HG02884 (cell line): ENCODE measurements at regions not wholly inside any gene's neighbourhood (a gene's known extent, or its start where the extent isn't known, plus 50 kb on each side); places are given as distances from the start of the nearest gene placed in this dataset.
"Not testable (repeated sequence)": the region's sequence is repeated elsewhere in the genome, so short reads cannot be mapped to it uniquely, and the experiment has no call there.

Experiments used
- ATAC-seq: cut with Tn5 transposase; IDR thresholded peaks from one replicate; pipeline ENCODE4 v1.9.1; 2021; ENCODE audit warnings: mild to moderate bottlenecking, moderate library complexity; ENCODE audit not compliant: unreplicated experiment

DNA sequence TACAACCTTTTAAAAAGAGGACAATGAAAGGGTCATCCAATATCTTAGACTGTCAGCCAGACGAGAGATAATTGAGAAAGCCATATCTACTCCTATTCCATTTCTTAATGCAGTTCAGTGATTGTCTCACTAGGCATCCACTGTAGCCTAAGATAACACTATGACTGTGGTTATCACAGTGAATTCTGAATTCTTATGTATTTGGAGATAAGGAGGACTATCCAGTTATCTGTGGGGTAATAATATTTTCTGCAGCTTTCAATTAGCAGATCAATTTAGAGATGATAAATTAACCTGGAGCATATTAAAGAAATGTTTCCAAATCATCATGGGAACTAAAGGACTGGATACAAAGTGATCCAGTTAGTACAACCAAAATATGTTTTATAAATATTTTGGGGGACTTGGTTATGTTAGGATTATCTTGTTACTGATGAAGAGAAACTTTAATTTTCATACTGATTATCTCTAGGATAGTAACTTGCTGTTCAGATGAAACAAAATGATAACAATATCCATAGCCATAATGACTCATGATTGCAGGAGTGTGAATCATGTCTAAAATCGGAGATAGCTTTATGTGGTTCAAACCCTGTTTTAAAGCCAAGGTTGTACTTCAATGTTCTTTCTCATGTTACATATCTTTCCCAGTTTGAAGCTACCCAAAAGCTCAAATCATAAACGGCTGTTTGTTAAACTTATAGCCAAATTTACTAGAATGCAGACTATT is 1152.0 kb downstream of the HACE1 start:
- no peak for ATAC-seq

DNA sequence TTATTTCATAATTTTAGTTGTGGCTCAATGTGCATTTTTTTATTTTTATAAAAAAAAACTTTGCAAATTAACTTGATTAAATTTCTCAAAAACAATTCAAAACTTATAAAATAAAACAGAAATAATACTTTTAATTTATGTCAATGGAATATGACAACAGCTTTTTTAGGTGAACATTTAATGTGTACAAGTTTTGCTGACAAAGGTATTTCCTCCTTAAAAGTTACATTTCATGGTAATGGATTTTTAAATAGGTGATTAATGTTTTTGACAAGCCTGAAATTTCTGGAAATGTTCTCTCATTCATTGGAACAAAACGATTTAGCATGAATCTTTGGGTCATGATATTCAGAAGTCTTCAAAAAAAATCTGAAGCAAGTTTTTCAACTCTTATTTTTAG is 1160.0 kb downstream of the HACE1 start:
- ATAC-seq: no peak

DNA sequence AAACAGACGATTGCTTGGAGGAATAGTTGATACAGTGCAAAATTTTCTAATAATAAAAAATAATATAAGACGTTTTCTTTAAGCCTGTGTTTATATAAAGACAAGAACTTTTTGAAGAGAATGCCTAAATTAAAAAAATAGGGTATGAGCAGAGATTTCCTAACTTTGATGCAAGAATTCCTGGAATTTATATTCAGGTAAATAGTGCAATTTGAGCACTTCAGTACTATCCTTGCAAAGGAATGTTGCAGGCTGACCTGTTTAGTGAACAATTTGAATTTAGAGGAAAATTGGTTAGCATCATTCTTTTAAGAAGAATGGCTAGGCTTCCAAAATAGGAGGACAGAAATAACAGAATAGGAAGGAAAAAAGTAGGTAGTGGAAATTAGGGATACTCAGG is 1172.3 kb downstream of the HACE1 start:
- no peak for ATAC-seq

DNA sequence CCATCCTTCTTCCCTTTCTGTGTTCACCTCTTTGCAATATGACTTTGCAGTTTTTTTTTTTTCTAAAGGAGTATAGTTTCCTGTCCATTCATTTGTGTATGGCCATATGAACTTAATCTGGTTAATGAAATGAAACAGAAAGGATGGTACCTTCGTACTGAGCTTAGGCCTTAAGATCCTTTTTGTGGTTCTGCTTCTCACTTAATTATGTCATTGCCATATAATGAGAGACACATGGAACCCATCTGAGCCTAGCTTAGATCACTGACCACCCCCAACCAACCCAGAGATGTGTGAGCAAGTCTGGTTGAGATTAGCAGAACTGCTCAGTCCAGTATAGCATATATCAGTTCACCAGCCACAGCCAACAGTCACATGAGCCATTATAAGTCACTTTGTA is 1179.6 kb downstream of the HACE1 start:
- ATAC-seq: no peak

DNA sequence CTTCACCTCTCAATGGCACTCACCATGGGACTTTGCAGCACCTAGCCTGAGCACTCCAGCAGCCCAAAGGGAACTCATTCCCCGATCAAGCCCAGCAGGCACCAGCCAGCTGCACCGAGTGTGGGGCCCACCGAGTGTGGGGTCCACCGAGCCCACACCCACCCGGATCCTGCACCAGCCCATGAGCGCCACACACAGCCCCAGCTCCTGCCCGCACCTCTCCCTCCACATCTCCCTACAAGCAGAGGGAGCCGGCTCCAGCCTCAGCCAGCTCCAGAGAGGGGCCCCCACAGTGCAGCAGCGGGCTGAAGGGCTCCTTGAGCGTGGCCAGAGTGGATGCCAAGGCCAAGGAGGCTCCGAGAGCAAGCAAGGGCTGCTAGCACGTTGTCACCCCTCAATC is 1182.4 kb downstream of the HACE1 start:
- no peak for ATAC-seq

DNA sequence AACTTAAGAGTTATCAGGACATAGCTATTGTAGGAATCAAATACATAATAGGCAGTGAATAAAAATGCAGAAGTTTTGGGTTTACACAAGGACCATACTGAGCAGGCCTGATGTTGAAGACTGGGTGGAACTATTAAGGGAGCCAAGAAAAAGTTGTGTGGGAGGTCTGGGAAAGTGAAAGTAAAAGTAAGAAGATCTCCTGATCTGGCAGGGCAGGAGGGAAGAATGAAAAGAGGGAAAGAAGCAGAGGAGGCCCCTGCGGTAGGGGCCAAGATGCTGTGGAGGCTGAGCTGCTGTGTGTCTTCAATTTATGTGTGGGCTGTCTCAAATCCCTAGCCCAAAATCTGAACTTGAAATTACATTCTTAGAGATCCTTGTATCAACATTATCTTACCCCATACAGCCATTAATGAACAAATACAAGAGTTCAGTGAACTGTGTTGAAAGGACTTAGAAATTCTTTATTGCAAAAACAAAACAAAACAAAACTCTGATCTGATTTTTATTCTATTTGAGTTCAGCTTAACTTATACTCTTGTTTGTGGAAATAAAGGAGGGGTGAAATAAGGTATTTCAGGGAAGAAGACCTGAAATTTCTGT is 1183.8 kb downstream of the HACE1 start:
- no peak for ATAC-seq

DNA sequence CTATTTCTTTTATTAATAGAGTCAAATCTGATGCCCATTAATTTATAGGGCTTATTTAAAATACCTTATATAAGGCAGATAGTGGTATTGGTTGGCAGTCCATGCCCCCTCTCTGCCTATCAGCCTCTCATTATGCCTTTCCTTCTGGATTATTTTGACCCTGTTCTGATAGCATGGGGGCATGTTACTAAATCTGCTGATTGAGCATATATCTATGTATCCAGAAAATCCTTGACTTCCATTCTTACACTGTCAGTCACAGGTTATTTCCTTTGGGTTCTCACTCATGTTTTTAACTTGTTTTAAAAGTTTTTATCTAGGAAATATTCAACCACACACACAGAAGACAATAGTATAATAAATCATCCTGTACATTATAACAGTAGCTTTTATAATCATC is 1184.9 kb downstream of the HACE1 start:
- no peak for ATAC-seq

DNA sequence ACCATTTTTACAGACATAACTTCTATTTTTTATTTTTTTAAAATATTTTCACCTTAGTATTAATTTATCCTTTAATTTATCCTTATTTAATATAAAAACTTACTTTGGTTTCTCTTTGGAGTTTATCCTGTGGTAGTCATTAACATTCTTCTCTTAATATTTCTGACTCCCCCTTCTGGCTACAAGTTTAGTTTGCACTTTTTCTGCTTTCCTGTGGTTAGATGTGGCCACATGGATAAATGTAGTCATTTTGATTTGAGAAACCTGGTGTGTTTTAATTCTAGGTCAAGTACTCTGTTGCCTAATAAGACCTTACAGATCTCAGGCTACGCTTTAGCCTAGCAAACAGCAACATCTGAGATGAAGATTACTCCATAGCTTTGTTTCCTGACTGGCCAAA is 1187.5 kb downstream of the HACE1 start:
- no peak for ATAC-seq

DNA sequence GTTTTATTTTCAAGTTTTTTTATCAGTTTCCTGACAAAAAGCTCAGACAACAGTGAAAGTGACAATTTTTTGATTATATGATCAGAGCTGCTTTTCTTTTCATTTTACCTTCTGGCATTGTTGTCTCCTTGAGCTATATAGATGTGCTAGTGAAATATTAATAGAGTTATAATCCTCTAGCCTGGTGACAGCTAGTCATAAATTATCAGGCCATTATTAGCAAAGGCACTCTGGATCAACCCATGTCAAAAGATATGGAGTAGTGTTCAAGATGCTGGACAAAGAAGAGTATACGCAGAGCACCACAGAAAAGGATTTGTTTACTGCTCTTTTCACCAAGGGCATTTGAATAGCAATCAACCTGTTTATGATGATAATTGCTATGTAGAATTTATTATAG is 1230.1 kb downstream of the HACE1 start:
- ATAC-seq: no peak

DNA sequence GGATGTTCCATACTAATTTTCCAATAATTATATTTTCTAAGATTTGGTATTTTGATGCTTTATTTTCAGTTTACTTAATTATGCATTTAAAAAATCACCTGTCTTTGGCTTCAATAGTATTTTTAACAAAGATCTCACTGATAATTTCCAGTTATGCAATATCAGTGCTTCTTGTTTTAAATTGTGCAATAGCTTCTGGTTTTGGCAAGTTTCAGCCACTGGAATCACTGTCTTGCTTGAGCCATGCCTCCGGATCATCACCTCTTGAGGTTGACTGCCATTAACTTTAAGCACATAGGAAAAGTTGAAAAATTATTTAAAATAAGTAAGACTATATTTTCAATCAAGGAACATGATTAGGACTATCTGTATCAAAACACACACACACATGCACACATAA is 1242.1 kb downstream of the HACE1 start:
- ATAC-seq: no peak

DNA sequence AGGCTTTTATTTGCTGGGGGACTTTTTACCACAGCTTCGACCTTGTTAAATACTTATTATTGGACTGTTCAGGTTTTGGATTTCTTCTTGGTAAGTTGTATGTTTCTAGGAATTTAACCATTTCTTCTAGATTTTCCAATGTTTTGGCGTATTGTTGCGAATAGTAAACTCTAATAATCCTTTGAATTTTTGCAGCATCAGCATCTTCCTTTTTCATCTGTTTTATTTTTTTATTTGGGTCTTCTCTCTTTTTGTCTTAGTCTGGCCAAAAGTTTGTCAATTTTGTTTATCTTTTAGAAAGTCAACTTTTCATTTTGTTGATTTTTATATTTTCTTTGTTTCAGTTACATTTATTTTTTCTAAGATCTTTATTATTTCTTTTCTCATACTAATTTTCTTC is 1272.0 kb downstream of the HACE1 start:
- ATAC-seq: no peak

DNA sequence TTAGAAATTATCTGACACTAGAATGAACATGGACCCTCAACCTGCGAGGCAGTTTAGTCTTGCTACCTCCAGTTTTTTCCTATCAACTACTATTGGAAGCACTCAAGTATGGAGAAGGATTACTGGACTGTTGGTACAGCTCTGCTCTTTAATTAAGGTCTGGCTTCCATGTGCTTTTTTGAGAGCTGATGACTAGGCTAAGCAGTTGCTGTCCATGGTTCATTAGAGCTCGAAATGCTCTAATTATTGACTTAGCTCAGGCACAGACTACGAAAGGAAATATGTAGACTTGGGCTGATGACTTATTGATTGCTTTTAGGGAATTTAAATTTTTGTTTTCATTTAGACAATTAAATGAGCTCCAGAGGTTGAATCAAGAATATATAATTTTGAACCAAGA is 1281.6 kb downstream of the HACE1 start:
- ATAC-seq: no peak

DNA sequence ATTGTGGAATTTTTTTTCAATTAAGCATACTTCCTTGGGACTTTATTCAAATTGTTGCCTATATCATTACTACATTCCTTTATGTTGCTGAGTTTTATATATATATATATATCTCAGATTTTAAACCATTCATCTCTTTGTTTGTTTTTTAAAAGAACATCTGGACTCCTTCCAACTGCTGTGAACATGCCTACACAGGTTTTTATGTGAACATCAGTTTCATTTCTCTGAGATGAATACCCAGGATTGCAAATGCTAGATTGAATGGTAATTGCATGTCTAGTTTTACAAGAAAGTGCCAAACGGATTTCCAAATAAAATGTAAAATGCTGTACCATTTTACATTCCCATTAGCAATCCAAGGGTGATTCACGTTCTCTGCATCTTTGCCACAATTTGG is 1289.3 kb downstream of the HACE1 start:
- ATAC-seq: no peak

DNA sequence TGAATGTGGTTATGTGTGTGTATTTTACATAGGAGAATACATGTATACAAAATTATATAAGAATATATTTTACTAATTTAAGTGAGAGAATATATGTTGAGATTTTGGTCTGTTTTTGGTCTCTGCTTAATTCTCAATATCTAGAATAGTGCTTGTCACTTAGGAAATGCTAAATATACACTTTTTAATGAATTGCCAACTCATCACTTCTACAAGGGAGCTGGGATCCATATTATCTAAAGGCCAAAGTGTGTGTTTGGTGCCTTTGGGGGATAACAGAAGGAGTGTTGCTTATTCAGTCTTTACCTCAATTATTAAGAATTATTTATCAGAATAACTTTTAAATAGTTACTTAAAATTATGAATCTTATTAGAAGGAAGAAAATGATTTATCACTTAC is 1304.8 kb downstream of the HACE1 start:
- ATAC-seq: no peak

DNA sequence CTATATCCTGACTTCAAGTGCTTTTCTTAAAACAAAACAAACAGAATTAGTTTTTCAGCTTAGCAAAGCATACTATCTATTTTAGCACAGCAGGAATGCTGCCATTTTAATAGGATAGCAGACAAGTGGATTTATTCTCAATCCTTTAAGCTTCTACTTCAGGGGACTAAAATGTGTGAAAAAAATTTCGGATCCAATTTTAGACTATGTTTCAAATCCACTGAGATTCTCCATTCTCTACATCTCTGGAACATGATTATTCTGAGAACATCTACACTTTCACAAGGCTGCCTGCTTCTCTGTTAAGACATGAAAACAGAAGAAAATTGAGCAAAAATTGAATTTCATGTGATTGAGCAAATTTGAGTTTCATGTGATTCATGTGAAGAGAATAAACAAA is 1321.3 kb downstream of the HACE1 start:
- no peak for ATAC-seq

DNA sequence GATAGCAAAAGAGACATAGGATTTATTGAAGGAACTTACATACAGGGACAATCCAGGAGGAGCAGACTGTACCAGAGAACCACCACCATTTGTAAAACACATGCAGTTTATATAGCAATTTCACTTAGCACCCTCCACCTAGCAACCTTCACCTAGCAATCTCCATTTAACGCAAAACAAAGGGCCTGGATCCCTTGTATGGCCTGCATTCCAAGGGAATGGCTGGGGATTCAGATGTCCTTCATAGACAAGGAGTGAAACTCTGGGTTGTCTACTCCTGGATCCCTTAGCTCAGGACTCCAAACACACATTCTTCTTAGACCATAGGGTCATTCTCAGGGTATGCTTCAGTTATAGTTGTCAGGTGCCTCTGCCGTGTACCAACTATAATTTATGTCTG is 1324.9 kb downstream of the HACE1 start:
- ATAC-seq: no peak

DNA sequence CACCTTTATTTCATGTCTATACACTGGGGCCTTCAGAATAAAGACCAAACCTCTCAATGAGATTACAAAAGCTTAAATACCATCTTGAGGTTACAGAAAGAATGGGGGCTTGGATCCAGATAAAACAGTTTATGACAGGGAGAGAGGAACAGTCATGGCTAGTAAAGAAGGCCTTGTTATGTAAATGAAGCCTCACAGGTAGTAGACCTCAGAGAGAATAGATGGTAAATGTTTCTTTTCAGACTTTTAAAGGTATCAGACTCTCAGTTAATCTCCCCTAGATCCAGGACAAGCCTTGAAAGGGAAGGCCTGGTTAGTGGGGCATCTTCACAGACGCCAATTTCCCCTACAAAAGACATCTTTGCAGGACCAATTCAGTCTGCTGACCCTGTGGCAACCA is 1325.6 kb downstream of the HACE1 start:
- no peak for ATAC-seq

DNA sequence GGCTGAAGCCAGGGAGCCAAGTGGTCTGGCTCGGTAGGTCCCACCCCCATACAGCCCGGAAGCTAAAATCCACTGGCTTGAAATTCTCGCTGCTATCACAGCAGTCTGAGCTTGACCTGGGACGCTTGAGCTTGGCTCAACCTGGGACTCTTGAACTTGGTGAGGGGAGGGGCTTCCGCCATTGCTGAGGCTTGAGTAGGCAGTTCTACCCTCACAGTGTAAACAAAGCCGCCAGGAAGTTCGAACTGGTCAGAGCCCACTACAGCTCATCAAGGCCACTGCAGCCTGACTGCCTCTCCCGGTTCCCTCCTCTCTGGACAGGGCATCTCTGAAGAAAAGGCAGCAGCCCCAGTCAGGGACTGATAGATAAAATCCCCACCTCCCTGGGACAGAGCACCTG is 1337.7 kb downstream of the HACE1 start:
- ATAC-seq: no peak

DNA sequence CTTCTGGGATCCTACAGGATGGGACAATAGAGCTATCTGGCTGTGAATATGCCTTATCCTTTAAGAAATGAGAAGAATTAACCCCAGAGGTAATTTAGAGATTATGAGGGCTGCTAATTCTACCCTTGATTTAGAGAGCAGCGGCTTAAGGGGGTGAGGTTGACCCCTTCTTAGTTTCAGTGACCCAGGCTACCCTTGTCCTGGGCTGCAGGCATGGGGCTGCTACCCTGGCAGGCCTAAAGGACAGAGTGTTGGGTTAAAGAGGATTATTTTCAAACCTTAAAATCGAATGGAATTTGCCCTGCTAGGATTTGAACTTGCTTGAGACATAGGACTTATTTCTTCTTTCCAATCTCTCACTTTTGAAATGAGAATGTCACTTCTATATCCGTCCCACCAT is 1343.4 kb downstream of the HACE1 start:
- ATAC-seq: no peak

DNA sequence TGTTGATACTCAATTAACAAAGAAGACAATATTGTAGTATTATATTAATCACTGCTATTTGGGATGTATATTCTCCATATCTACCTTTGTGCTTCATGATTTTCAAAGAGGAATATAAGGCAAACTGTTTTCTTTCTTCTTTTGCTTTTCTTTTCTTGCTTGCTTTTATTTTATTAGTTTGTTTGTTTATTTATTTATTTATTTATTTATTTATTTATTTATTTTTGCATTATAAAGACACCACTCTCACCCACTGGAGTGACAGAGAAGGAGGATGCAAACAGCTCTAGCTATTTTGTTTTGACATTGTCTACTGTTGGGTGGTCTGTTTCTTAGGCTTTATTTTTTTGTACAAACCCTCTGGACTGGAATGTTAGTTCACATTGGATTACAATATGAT is 1352.7 kb downstream of the HACE1 start:
- ATAC-seq: no peak

DNA sequence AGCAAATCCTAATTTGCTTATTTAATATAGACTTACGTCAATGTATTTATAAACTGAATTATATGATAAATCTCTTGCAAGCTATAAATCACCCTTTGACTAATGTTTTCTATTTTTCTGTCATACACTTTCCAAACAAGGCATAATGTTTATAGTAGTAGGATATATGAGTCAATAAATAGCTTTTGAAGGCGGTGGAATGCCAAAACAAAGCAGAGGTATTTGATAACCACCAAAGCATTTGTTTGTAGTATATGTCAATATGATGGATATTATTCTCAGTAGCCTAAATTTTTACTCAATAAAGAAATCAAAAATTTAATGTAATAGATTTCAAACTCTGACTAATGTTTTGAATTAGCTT is 1354.6 kb downstream of the HACE1 start:
- ATAC-seq: no peak

DNA sequence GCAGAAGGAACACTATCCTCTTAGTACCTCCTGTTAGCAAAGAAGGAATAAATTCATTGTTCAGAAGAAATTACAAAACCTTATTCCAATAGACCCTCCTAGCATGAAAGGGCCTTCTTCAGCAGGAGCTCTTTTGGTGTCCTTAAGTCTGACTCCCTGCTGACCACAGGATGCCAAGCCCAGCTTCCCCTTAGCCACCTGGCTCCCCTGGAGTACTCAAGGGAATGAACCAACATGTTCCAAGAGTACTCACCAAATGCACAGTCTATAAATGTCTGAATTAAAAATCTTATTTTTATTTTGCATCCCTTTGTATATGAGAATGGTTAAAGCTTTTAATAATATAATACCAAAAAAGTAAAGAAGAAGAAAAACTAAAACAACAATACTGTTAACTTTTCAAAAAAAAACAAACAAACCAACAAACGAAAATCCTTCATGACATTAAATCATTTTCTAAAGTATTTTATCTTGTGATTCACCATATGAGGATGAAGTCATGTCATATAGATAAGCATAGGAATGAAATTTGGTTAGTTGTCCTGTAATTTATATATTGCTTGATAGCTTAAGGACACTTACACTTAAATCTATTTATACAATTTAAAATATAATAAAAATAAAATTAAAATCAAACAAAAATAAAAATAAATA is 1355.1 kb downstream of the HACE1 start:
- ATAC-seq: no peak

DNA sequence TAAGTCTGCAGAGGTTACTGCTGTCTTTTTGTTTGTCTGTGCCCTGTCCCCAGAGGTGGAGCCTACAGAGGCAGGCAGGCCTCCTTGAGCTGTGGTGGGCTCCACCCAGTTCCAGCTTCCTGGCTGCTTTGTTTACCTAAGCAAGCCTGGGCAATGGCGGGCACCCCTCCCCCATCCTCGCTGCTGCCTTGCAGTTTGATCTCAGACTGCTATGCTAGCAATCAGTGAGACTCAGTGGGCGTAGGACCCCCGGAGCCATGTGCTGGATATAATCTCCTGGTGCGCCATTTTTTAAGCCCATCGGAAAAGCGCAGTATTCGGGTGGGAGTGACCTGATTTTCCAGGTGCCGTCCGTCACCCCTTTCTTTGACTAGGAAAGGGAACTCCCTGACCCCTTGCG is 1363.1 kb downstream of the HACE1 start:
- not testable (repeated sequence) for ATAC-seq
